HG02943 (cell line): ENCODE measurements at regions not wholly inside any gene's neighbourhood (a gene's known extent, or its start where the extent isn't known, plus 50 kb on each side); places are given as distances from the start of the nearest gene placed in this dataset.

ENCODE experiments used
- ATAC-seq: cut with Tn5 transposase; IDR thresholded peaks from one replicate; pipeline ENCODE4 v1.9.1; 2021; ENCODE audit warnings: mild to moderate bottlenecking, low read depth, moderate library complexity; ENCODE audit not compliant: unreplicated experiment

GRCh38 chr9:99391937-99392594, 170.0 kb downstream of the SEC61B start:
- ATAC-seq, result no peak

DNA sequence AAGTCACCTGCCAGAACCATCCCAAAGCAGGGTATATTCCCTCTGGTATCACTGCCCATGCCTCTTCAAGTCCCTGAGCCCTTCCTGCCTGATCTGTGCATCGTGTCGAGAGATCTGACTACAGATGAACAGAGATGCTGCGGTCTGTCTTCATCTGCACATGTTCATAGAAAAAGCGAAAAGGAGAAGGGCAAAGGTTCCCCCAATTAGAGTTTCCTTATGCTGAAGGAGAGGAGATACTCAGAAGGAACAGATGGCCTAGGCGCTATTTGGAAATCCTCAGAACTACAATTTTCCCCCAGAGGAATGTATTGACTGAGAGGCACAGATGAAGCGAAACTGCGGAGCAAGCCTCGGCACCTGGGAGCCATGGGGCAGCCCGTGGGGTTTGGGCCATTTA, 170.9 kb downstream of the SEC61B start:
- no peak for ATAC-seq

GRCh38 chr9:99393993-99394392, 171.9 kb downstream of the SEC61B start:
- ATAC-seq, result no peak

GRCh38 chr9:99398241-99398640, 176.2 kb downstream of the SEC61B start:
- ATAC-seq, result no peak

DNA sequence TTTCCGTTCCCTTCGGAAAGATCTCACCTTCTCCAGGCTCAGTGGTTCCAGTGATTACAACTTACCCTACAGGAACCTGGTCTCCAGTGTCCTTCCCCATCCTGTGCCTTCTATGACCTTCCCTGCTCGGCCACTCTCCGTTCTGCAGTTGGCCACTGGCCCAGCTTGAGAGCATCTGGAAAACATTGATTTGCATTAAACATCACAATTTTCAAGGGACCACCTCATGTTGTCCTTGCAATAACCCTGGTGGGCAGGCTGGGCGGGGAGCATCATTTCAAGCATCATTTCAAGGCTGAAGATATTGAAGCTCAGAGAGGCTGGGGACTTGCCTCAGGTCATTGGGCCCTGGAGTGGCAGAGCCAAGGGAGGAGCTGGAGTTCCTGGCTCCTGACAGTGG, 177.4 kb downstream of the SEC61B start:
- ATAC-seq, result no peak

- ATAC-seq, result no peak
Measured at GRCh38 chr9:99400184-99400731, 178.2 kb downstream of the SEC61B start.

DNA sequence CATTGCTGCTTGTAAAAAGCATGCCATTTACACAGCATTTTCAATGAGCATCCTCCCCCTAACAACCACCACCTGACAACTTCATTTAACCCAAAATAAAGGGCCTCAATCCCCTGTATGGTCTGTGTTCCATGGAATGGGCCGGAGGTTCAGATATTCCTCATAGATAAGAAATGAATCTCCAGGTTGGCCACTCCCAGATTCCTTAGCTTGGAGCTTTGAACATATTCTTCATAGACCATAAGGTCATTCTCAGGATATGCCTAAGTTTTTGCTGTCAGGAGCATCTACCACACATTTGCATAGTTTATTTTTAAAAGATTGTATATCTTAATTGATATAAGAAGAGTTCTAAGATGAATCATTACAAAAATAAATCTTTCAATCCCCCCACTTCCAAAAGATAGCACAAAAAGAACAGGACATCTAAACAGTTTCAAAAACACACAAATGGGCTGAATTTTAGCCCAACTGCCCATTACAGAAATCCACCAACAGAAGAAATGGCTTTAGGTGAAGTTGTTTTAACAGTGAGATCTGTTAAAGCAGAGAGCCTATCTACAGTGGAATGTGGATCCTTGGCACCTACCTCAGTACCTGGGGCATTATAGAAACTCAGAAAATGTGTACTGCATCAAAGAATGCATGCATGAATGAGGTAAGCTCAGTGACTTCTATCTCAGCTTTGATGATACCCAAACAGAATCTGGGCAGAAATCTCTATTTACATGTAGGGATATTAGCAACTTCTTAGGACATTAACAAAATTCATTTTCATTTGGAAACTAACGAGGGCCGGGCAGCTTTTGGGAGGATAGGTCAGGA, 179.8 kb downstream of the SEC61B start:
- ATAC-seq, result no peak

DNA sequence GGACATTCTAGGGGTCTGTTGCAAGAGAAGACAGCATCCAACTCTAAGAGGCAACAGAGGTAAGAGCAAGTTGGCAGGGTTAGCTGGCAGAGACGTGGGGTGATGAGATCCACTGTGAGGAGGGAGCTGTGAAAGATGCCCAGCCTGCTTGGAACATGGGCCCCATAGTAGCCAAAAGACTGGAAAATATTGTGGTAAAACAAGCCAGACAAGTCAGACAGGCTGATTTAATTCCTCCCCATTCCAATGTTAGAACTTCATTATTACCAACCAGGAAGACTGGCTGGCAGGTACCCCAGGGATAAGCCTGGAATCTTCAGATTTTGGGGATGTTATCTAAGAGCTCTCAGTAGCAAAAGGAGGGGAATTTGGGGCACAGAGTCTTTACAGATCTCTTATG, 181.3 kb downstream of the SEC61B start:
- no peak for ATAC-seq

- ATAC-seq, result no peak
Measured at GRCh38 chr9:99405359-99405758, 183.3 kb downstream of the SEC61B start.

- no peak for ATAC-seq
Measured at GRCh38 chr9:99406939-99407338, 184.9 kb downstream of the SEC61B start.

- ATAC-seq, result no peak
Measured at GRCh38 chr9:99411068-99411467, 189.0 kb downstream of the SEC61B start.

DNA sequence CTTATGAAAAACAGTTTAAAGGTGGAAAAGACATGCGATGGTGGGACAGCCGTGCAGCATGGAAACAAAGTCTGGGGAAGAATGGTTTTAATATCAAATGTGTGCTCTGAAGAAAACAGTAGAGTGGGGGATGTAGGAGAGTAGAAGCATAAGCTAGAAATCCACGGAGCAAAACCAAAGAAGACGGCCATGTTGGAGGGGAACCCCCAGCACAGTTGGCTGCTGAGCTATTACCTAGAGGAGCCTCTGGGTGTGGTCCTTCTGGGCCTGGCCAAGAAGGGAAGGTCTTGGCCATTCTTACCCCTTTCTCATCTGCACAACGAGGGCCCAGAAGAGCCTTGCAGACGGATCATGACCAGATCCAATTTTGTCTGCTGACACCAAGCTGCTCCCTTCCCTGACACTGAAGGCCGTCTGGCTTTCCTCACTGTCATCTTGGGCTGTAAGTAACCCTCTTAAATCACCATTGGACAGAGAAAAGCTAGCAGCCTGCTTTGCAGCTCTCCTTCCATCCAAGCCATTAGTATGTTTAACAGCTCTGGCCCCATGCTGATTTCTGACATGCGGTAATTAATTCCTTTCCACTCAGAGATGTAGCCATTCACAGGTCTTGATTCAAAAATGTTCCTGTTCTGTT, 189.5 kb downstream of the SEC61B start:
- no peak for ATAC-seq

- no peak for ATAC-seq
Measured at GRCh38 chr9:99412606-99413005, 190.5 kb downstream of the SEC61B start.

- no peak for ATAC-seq
Measured at GRCh38 chr9:99414321-99414720, 192.2 kb downstream of the SEC61B start.

DNA sequence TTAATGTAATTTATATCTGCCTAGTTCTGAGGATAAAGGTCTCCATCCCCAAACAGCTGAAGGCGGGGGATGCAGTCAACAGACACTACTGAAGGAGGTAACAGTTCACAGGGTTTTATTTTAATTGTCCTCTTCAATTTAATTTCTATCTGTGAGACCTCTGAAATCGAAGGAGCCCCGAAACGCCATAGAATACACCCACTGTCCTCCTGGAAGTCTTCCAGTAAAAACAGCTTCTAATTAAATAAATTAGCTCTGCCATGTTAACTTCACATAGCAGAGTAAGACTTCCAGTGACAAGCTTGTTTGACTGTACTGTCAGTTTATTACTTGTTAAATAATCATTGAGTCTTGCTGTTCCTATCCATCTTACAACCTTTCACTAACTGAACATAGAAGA, 193.5 kb downstream of the SEC61B start:
- no peak for ATAC-seq

- ATAC-seq, result no peak
Measured at GRCh38 chr9:99416007-99416406, 193.9 kb downstream of the SEC61B start.

GRCh38 chr9:99419070-99419469, 197.0 kb downstream of the SEC61B start:
- no peak for ATAC-seq

- no peak for ATAC-seq
Measured at GRCh38 chr9:99421369-99421768, 199.3 kb downstream of the SEC61B start.

DNA sequence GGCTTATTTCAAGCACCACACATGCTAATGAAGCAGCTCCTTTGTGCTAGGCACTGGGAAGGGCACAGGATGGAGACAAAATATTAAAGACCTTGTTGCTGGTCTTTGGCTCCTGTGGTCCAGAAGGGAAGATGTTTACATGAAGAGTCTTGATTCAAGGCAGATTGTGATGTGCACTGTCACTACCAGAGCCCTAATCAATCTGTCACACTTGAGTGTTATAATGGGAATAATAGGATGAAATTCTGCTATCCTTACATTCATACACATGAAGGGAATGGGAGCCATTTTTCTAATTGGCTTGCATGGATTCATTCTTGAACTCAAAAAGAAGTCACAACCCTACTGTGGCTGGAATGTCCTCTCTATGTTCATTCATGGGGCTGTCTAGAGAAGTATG, 203.0 kb downstream of the SEC61B start:
- no peak for ATAC-seq

DNA sequence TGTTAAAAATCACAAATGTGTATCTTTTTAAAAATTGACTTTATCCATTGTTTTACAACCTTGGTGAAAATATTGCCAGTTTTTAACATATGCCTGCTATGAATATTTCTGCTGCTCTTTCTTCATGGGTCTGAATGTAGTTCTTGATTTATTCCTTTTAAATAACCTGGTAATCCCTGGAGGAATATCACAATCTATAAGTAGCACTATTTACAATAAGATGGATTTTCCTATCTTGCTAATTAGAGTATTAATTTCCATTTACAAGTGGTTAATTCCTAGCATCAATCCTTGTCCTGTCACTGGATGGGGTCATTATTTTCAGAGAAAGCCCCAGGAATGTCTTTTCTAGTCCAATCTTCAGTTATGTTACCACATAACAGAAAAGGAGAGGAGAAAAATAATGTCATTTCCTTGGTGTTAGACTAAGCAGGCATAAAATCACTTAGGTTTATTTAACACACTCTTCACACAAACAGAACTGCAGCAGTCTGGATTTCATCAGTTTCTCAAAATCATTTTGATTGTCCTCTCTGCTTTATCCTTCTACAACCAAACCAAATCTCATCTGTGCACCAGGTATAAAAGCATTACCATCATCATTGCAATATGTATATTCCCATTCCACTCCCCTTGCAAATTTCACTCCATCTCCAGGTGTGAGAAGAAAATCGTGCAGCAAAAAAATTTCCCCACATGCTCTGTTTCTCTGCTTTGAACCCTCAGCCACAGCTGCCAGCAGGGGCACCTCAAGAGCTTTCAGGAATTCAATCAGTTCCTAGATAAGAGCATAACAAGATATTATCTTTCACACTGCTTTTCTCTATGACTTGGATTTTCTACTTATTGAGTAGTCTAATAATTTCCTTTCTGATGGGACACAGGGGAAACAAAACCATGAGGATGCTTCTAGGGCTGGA, 204.1 kb downstream of the SEC61B start:
- ATAC-seq, result no peak
